GM10266 (cell line): ENCODE measurements at regions not wholly inside any gene's neighbourhood (a gene's known extent, or its start where the extent isn't known, plus 50 kb on each side); places are given as distances from the start of the nearest gene placed in this dataset.

Experiments used
- DNase-seq: peaks from one replicate; pipeline ENCODE4 v3.0.0; 2012; ENCODE audit errors: extremely low spot score
- TF ChIP-seq, protein P1 (sequence below): IDR thresholded peaks from 2 replicates; pipeline ENCODE4 v1.5.1; 2012; ENCODE audit warnings: mild to moderate bottlenecking, low read depth; ENCODE audit not compliant: control insufficient read depth, insufficient read depth; ENCODE audit errors: missing control alignments

DNA sequence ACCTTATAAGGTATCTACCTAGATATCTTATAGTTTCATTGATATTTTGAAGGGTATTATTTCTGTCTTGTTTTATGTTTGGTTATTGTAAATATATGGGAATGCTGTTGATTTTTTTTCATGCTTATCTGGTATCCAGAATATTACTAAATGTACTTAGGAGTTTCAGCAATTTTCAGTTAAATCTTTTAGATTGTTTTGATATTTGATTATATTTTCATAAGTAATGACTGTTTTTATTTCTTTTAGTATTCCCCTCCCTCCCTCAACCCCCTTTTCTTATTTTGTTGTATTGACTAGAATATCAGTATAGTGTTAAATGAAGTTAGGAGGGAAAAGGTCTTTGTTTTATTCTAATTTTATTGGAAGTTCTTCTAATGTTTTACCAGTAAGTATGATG, 344.4 kb upstream of the PROX1 start:
- TF ChIP-seq, protein P1, sequence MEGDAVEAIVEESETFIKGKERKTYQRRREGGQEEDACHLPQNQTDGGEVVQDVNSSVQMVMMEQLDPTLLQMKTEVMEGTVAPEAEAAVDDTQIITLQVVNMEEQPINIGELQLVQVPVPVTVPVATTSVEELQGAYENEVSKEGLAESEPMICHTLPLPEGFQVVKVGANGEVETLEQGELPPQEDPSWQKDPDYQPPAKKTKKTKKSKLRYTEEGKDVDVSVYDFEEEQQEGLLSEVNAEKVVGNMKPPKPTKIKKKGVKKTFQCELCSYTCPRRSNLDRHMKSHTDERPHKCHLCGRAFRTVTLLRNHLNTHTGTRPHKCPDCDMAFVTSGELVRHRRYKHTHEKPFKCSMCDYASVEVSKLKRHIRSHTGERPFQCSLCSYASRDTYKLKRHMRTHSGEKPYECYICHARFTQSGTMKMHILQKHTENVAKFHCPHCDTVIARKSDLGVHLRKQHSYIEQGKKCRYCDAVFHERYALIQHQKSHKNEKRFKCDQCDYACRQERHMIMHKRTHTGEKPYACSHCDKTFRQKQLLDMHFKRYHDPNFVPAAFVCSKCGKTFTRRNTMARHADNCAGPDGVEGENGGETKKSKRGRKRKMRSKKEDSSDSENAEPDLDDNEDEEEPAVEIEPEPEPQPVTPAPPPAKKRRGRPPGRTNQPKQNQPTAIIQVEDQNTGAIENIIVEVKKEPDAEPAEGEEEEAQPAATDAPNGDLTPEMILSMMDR: no peak
- no peak for DNase-seq

DNA sequence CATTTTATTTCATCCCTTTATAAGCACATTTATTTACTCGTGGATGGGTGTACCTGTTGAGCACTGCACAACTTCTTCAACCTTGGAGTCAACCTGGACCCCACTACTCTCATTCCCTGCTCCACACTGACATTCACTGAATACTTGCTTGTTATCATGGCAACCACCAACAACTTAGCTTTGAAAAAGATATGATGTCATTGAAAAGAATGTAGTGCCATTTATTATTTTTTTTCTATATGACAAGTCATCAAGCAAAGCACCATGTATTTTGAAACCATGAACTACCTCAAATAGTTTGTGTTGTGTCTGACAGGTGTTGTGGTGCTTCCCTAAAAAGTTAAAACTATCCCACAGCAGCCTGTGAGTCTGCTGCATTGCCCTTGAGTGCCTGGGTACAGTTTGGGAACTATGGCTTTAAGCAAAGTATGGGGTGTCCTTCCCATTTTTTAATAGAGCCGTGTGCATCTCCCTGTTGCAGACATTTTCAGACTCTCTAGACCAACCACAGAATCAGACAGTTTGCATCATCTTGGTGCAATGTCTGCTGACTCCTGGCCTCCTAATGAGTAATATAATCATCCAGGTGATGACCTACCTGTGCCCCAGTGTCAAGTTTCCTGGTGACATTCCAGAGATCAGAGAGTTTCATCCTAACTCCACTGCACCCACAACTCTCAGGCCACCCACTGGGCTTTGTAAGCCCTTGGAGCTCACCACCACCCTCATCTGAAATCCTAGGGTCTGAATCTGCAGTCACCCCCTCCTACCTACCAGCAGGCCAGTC, 339.7 kb upstream of the PROX1 start:
- TF ChIP-seq, protein P1: no peak
- DNase-seq: no peak

DNA sequence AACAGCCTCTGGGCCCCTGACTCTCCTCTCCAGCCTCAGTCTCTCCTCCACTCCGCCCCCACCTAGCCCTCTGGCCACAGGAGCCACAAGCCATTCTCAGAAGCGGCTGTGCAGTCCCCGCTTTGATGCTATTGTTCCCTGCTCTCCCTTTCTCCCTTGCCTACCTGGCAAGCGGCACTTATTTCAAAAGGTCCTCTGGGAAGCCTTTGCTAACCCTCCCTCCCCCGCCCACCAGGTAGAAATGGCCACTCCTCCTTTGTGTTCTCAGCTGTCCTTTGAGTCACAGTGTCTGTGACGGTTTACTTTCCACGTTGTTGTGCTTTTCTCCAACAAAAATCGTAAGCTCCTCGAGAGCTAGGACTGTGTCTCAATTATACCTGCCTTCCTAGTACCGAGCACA, 338.4 kb upstream of the PROX1 start:
- DNase-seq: no peak
- TF ChIP-seq, protein P1: no peak

DNA sequence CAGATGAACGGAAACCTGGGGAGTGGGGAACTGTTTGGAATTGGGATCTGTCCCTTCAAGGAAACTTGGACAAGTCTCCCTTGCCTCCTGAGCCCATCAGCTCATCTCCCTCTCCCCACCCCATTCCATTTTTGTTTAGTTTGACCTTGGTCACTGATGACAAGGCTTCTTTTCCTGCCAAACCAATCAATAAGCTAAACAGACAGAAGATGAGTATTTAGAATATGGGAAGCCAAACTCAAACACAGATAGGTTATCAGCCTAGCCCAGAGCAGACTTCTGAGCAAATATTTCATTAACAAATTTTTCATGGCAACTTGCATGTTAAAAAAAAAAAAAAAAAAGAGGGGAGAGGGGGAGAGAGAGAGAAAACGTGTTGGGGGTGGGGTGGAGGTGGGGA, 337.2 kb upstream of the PROX1 start:
- DNase-seq: no peak
- TF ChIP-seq, protein P1: no peak

DNA sequence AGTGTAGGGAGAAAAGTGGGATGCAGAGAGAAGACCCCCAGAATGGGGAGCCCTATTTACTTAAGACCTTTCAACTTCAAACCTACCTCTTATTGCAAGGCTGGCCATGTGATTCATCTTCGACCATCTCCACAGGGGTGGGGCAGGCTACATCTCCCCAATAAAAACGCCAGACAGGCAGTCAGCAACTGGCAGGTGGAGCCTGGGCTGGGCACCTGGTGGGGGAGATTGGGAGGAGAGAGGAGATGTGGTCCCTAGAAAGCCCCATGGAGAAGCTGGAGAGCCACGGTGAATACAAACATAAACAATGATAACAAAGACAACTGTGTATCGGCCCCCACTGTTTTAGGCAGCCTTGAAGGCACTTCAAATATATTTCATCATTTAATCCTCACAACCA, 336.7 kb upstream of the PROX1 start:
- no peak for DNase-seq
- TF ChIP-seq, protein P1: no peak

DNA sequence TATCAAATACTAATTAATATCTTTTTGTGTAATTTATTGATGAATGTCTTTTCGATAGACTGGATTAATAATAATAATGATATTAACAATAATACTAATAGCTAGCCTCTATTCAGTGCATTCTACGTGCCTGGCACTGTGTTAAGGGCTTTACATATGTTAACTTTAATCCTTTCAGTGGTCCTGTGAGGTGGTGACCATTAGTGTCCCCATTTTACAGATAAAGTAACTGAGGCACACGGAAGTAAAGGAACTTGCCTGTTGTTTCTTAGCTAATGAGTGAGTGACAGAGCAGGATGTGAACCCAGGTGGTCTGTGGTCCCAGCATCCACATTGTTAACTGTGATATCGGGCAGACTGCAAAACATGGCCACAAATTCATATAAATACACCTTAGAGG, 335.7 kb upstream of the PROX1 start:
- no peak for DNase-seq
- TF ChIP-seq, protein P1: no peak

DNA sequence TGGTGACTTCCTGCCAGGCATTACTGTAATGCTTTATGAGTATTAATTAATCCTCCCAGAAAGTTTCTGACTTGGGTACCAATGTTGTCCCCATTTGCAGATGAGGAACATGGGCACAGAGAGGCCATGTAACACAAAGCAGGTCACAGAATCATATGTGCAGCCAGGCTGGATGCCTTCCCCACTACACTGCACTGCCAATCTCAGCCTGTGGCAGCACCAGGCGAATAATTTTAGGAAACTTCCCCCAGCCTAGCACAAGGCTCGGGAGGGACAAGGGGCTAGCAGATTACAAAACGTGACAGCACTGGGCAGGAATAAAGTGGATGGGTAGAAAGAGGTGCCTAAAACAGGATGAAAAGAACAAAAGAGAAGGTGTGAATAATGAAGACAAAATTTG, 331.7 kb upstream of the PROX1 start:
- TF ChIP-seq, protein P1: no peak
- no peak for DNase-seq
